Brain microvascular endothelial cell (primary cell): ENCODE measurements at regions not wholly inside any gene's neighbourhood (a gene's known extent, or its start where the extent isn't known, plus 50 kb on each side); places are given as distances from the start of the nearest gene placed in this dataset.

Source experiments
- DNase-seq: peaks from one replicate; pipeline ENCODE4 v3.0.0-alpha.2; 2020
- H3K27ac ChIP-seq: fragments of 250-450 bp; sonication (Bioruptor Pico); 2 replicates; pipeline ENCODE4 v1.5.1; 2020; ENCODE audit warnings: mild to moderate bottlenecking, moderate library complexity
- H3K27me3 ChIP-seq: fragments of 250-450 bp; sonication (Bioruptor Pico); replicated peaks from 2 replicates; pipeline ENCODE4 v1.5.1; 2020; ENCODE audit warnings: mild to moderate bottlenecking
- H3K36me3 ChIP-seq: fragments of 250-450 bp; sonication (Bioruptor Pico); replicated peaks from 2 replicates; pipeline ENCODE4 v1.5.1; 2020; ENCODE audit warnings: mild to moderate bottlenecking
- H3K4me3 ChIP-seq: 2 replicates; pipeline ENCODE4 v1.5.1; 2011; ENCODE audit warnings: low read depth, mild to moderate bottlenecking, control low read depth, low read length, moderate library complexity
- CTCF ChIP-seq: IDR thresholded peaks from 2 replicates; pipeline ENCODE4 v1.5.1; 2011; ENCODE audit warnings: low read depth, mild to moderate bottlenecking, moderate library complexity, low read length, control low read depth, inconsistent platforms; ENCODE audit errors: missing control alignments
- in situ Hi-C: cut with HindIII; loops from 2 replicates; pipeline ENCODE4 v1.10.0; 2017; ENCODE audit warnings: low sequenced_read_pairs, low pct_ligation_motif_present

GRCh38 chr22:47373648-47374272, 611.3 kb downstream of the TBC1D22A start:
- in situ Hi-C loops: no loop called here

GRCh38 chr22:47372596-47373385, 610.3 kb downstream of the TBC1D22A start:
- Histone ChIP-seq H3K27ac (no peak overlapping the region), H3K36me3 (no peaks in the 10 kb centered on the region), H3K27me3 (no peaks in the 10 kb centered on the region), H3K4me3 (no peak overlapping the region)
- in situ Hi-C loops: no loop called here
- DNase-seq: no peak
- no peak for TF ChIP-seq CTCF

More at GRCh38 chr22:47373648-47374272, 611.3 kb downstream of the TBC1D22A start:
- TF ChIP-seq CTCF: no peak
- Histone ChIP-seq H3K4me3 (no peak overlapping the region), H3K36me3 (no peaks in the 10 kb centered on the region), H3K27ac (no peak overlapping the region), H3K27me3 (no peaks in the 10 kb centered on the region)
- DNase-seq: no peak

GRCh38 chr22:47372111-47372581, 609.7 kb downstream of the TBC1D22A start:
- Histone ChIP-seq H3K27me3 (no peaks in the 10 kb centered on the region), H3K4me3 (no peak overlapping the region), H3K36me3 (no peaks in the 10 kb centered on the region), H3K27ac (no peak overlapping the region)
- in situ Hi-C loops: no loop called here
- DNase-seq: no peak
- TF ChIP-seq CTCF: no peak

GRCh38 chr22:47371263-47372090, 609.0 kb downstream of the TBC1D22A start:
- Histone ChIP-seq H3K4me3 (no peak overlapping the region), H3K27me3 (no peaks in the 10 kb centered on the region), H3K27ac (no peak overlapping the region), H3K36me3 (no peaks in the 10 kb centered on the region)
- no peak for DNase-seq
- in situ Hi-C loops: no loop called here
- TF ChIP-seq CTCF: no peak

- Histone ChIP-seq H3K4me3 (no peak overlapping the region), H3K36me3 (no peaks in the 10 kb centered on the region), H3K27ac (no peak overlapping the region), H3K27me3 (no peaks in the 10 kb centered on the region)
- no peak for DNase-seq
- TF ChIP-seq CTCF: no peak
- in situ Hi-C loops: no loop called here
Measured at GRCh38 chr22:47370448-47371262, 608.2 kb downstream of the TBC1D22A start.
